ENCODE measurements at regions not wholly inside any gene's neighbourhood (a gene's known extent, or its start where the extent isn't known, plus 50 kb on each side); places are given as distances from the start of the nearest gene placed in this dataset.

DNA sequence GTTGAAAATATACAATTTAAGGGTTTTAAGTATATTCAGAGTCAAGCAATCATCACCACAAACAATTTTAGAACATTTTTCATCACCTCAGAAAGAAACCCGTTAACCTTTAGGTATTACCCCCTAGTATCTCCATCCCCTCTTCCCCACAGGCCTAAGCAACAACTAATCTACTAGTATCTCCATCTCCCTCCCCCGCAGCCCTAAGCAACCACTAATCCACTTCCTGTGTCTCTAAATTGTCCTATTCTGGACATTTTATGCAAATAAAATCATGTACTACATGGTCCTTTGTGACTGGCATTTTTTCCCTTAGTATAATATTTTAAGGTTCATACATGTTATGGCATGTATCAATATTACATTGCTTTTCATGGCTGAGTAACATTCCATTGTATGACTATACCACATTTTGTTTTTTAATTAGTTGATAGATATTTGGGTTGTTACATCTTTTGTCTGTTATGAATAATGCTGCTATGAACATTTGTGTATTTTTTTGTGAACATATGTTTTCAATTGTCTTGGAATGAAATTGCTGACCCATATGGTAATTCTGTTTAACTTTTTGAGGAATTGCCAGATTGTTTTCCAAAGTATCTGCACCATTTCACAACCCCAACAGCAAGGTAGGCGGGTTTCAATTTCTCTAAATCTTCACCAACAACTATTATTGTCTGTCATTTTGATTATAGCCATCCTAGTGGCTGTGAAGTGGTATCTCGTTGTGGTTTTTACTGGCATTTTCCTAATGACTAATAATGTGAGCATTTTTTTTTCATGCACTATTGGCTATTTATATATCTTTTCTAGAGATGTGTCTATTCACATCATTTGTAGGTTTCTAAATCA is 215.6 kb upstream of the CD96 start:
- DNase-seq (ENCODE audit: low read depth): no peak
- TF ChIP-seq, protein P1, sequence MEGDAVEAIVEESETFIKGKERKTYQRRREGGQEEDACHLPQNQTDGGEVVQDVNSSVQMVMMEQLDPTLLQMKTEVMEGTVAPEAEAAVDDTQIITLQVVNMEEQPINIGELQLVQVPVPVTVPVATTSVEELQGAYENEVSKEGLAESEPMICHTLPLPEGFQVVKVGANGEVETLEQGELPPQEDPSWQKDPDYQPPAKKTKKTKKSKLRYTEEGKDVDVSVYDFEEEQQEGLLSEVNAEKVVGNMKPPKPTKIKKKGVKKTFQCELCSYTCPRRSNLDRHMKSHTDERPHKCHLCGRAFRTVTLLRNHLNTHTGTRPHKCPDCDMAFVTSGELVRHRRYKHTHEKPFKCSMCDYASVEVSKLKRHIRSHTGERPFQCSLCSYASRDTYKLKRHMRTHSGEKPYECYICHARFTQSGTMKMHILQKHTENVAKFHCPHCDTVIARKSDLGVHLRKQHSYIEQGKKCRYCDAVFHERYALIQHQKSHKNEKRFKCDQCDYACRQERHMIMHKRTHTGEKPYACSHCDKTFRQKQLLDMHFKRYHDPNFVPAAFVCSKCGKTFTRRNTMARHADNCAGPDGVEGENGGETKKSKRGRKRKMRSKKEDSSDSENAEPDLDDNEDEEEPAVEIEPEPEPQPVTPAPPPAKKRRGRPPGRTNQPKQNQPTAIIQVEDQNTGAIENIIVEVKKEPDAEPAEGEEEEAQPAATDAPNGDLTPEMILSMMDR (IDR thresholded peaks at IDR 0.05; ENCODE audit: control insufficient read depth, extremely low read depth, insufficient read depth): no peak
- H3K4me3 ChIP-seq (ENCODE audit: low read depth, low read length): no peak overlapping the region

DNA sequence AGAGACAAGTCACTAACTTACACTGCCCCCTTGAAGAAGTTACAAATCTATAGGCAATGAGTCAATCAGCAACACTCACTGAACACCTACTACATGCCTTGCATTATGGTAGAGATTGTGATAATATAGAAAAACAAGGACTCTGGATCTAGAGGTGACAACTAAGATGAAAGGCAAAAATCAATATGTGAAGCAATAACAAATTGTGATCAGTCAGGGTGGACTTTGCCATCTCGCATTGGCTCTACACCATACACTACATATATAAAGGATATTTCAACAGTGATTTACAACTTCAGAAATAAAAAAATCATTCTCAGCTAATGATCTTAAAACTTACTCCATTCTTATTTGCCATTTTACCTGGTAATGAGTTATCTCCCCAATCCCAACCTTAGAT is 210.7 kb upstream of the CD96 start:
- no peak overlapping the region for H3K4me3 ChIP-seq (ENCODE audit: low read depth, low read length)
- TF ChIP-seq, protein P1 (IDR thresholded peaks at IDR 0.05; ENCODE audit: control insufficient read depth, extremely low read depth, insufficient read depth): no peak
- DNase-seq (ENCODE audit: low read depth): no peak

DNA sequence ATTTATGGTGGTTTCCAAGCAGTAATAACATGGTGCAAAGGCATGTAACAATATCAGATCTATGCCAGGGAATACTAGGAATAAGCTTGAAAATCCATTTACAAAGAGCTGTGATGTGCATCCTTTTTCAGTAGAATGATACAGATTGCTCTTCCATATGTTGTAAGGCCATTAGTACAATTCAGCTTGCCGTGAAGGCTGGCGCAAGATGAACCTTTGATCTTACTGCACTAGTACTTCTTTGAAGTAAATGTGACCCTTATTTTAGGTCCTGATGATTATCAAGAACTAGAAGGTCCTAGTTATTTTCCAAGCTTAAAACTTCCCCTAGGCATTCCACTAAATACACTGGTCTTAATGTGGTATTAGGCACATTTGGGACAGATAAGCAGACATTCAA is 210.1 kb upstream of the CD96 start:
- DNase-seq (ENCODE audit: low read depth): no peak
- TF ChIP-seq, protein P1 (IDR thresholded peaks at IDR 0.05; ENCODE audit: control insufficient read depth, extremely low read depth, insufficient read depth): no peak
- H3K4me3 ChIP-seq (ENCODE audit: low read depth, low read length): no peak overlapping the region

DNA sequence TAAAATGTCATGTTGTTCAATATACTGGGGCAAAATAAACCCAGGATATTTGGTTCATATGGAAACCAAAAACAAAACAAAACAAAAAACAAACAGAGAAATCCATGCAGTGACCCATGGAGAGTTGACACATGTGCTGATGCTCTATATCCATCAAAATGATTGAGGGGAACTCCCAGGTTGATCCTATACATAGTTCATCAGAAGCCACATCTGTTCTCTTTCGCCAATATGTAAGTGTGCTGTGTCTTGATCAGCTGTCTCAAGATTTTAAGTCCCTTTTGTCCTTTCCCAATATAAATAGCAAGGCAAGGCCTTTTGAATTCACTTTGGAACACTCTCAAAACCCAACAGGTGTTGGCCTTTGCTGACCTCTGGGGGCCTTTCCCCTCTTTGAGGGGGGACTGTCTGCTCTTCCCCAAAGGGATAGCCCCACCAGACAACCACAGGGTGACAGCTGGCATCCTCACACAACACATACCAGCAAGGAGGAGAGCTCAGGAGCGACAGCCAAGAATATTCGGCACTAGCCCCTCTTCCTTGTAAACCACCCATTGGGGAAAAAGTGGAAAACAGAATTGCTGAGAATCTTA is 209.4 kb upstream of the CD96 start:
- H3K4me3 ChIP-seq (ENCODE audit: low read depth, low read length): no peak overlapping the region
- no peak for DNase-seq (ENCODE audit: low read depth)
- TF ChIP-seq, protein P1 (IDR thresholded peaks at IDR 0.05; ENCODE audit: control insufficient read depth, extremely low read depth, insufficient read depth): no peak

DNA sequence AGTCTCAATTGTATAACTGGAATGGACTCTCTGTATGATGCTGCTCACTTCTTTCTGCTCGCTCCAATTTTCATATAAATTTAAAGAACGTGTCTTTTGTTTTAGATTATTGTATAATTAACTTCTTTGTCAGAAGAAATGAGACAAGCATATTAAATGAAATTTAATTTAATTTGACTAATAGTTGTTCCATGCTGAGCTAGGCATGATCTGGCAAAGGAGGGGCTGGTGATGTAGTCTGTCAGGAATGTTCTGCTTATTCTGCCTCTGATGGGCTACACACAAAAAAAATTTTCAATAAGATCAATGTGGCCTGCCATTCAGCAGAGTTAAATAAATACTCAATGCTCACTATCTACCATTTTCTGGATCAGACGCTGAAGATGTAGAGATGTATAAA is 208.4 kb upstream of the CD96 start:
- DNase-seq (ENCODE audit: low read depth): no peak
- H3K4me3 ChIP-seq (ENCODE audit: low read depth, low read length): no peak overlapping the region
- TF ChIP-seq, protein P1 (IDR thresholded peaks at IDR 0.05; ENCODE audit: control insufficient read depth, extremely low read depth, insufficient read depth): no peak

DNA sequence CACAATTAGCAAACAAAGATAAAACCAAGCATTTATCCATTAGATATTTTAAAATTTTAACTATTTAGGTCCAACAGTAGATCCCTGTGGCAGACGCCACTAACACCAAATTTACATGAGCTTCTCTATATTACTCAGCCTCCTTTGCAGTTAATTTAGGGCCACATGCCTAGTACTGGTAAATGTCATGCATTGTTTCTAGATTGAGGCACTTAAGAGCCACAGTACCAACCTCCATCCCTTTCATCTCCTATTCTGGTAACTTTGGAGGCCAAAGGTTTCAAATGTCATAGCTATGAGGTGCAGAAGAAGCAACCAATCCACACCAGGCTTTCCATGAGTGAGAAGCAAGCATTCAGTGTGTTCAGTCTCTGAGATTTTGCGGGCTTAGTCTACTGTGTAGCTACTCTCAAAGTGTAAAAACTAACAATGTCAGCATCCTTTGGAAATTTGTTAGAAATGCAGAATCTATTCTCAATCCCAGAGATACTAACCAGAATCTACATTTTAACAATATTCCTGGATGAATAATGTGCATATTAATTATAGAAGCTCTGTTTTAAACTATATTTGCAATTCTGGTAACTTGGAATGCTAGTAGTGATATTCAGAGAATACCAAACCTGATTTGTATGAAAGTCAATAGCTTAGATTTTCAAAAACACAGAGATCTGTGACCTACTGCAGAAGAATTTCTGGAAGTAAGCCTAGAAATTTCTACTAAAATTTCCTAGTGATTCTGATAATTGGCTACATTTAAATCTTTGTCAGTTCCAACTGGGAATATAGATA is 206.3 kb upstream of the CD96 start:
- no peak for DNase-seq (ENCODE audit: low read depth)
- no peak overlapping the region for H3K4me3 ChIP-seq (ENCODE audit: low read depth, low read length)
- TF ChIP-seq, protein P1 (IDR thresholded peaks at IDR 0.05; ENCODE audit: control insufficient read depth, extremely low read depth, insufficient read depth): no peak

All from LNCaP clone FGC (cell line).